HEK293 (cell line): ENCODE measurements at regions not wholly inside any gene's neighbourhood (a gene's known extent, or its start where the extent isn't known, plus 50 kb on each side); places are given as distances from the start of the nearest gene placed in this dataset.
A peak's percentile ranks its signal among the peaks of the same experiment; 100 is the strongest.

Experiments
- CTCF ChIA-PET: fragments of 350-600 bp; formaldehyde crosslinking; extraction: SDS; loops from one replicate; lab custom pipeline; 2021; ENCODE audit warnings: antibody characterized with exemption; lab: Yijun Ruan, JAX
- POLR2A ChIA-PET: fragments of 300-600 bp; formaldehyde crosslinking; extraction: SDS; loops from one replicate; lab custom pipeline; 2020; ENCODE audit warnings: antibody characterized with exemption, inconsistent platforms; lab: Yijun Ruan, JAX
- H3K27ac ChIP-seq: fragments of 200-500 bp; sonication (Bioruptor generic); 2 replicates; pipeline ENCODE4 v1.5.1; 2014; ENCODE audit warnings: low read depth, low read length, control low read depth, inconsistent platforms; ENCODE audit errors: extremely low read depth
- H3K36me3 ChIP-seq, 2 experiments: fragments of 200-500 bp in 1 of 2; sonication (Bioruptor generic) in 1 of 2; 1 replicate in 1 of 2; 2 replicates in 1 of 2; pipeline ENCODE4 v1.5.1; 2014 to 2017; ENCODE audit warnings: inconsistent platforms in 2 of 2, low read length in 2 of 2; ENCODE audit not compliant: control insufficient read depth in 2 of 2, insufficient read depth in 1 of 2
- H3K4me1 ChIP-seq: fragments of 200-500 bp; sonication (Bioruptor generic); 2 replicates; pipeline ENCODE4 v1.5.1; 2014; ENCODE audit warnings: mild to moderate bottlenecking, low read length, inconsistent platforms; ENCODE audit not compliant: control insufficient read depth, insufficient read depth
- H3K4me3 ChIP-seq: 2 replicates; pipeline ENCODE4 v1.5.1; 2011; ENCODE audit warnings: low read depth, mild to moderate bottlenecking, control low read depth, low read length, moderate library complexity
- H3K9me3 ChIP-seq: fragments of 200-500 bp; sonication (Bioruptor generic); 2 replicates; pipeline ENCODE4 v1.5.1; 2014; ENCODE audit warnings: low read depth, low read length, inconsistent platforms; ENCODE audit not compliant: control insufficient read depth, insufficient read depth
- CTCF ChIP-seq: fragments of 450-650 bp; formaldehyde crosslinking; IDR thresholded peaks from 2 replicates; pipeline ENCODE4 v1.5.1; 2016; ENCODE audit warnings: missing biosample characterization, missing genetic modification characterization
- ELK4 ChIP-seq: IDR thresholded peaks from 2 replicates; pipeline ENCODE4 v1.6.1; 2011; ENCODE audit warnings: mild to moderate bottlenecking, low read depth, low read length, borderline replicate concordance
- IKZF3 ChIP-seq: fragments of 450-650 bp; IDR thresholded peaks from 2 replicates; pipeline ENCODE4 v1.5.0; 2018; ENCODE audit warnings: missing biosample characterization, mild to moderate bottlenecking, missing genetic modification characterization, moderate library complexity
- PRDM10 ChIP-seq: fragments of 450-650 bp; formaldehyde crosslinking; IDR thresholded peaks from 2 replicates; pipeline ENCODE4 v1.5.1; 2016; ENCODE audit warnings: missing biosample characterization, missing genetic modification characterization
- TCF7L2 ChIP-seq: IDR thresholded peaks from 2 replicates; pipeline ENCODE4 v1.6.1; 2011; ENCODE audit warnings: low read depth, mild to moderate bottlenecking, inconsistent platforms, low read length, moderate library complexity, borderline replicate concordance
- ZBTB26 ChIP-seq: fragments of 450-650 bp; formaldehyde crosslinking; optimal IDR thresholded peaks from 2 replicates; pipeline ENCODE3; 2016; ENCODE audit warnings: missing biosample characterization, mild to moderate bottlenecking, missing genetic modification characterization
- ZNF184 ChIP-seq: fragments of 450-650 bp; IDR thresholded peaks from 2 replicates; pipeline ENCODE4 v1.5.1; 2018; ENCODE audit warnings: missing biosample characterization, mild to moderate bottlenecking, missing genetic modification characterization
- ZNF548 ChIP-seq: fragments of 450-650 bp; formaldehyde crosslinking; IDR thresholded peaks from 2 replicates; pipeline ENCODE4 v1.5.1; 2016; ENCODE audit warnings: missing biosample characterization, missing genetic modification characterization
- ZNF585B ChIP-seq: fragments of 450-650 bp; formaldehyde crosslinking; IDR thresholded peaks from 2 replicates; pipeline ENCODE4 v1.5.1; 2016; ENCODE audit warnings: missing biosample characterization, missing genetic modification characterization
- ZNF596 ChIP-seq: fragments of 450-650 bp; IDR thresholded peaks from 2 replicates; pipeline ENCODE4 v1.5.0; 2018; ENCODE audit warnings: missing biosample characterization, mild to moderate bottlenecking, missing genetic modification characterization, moderate library complexity
- ZNF624 ChIP-seq: fragments of 450-650 bp; formaldehyde crosslinking; IDR thresholded peaks from 2 replicates; pipeline ENCODE4 v1.5.1; 2017; ENCODE audit warnings: missing biosample characterization, missing genetic modification characterization
- ZNF626 ChIP-seq: fragments of 450-650 bp; sonication (Bioruptor Pico); formaldehyde crosslinking; IDR thresholded peaks from 2 replicates; pipeline ENCODE4 v1.5.1; 2018; ENCODE audit warnings: missing biosample characterization, missing genetic modification characterization, inconsistent platforms
- ZNF747 ChIP-seq: fragments of 450-650 bp; formaldehyde crosslinking; IDR thresholded peaks from 2 replicates; pipeline ENCODE4 v1.5.1; 2016; ENCODE audit warnings: missing biosample characterization, missing genetic modification characterization
- ZNF777 ChIP-seq: fragments of 450-650 bp; formaldehyde crosslinking; IDR thresholded peaks from 2 replicates; pipeline ENCODE4 v1.5.1; 2017; ENCODE audit warnings: missing biosample characterization, missing genetic modification characterization, borderline replicate concordance
- ZNF792 ChIP-seq: fragments of 450-650 bp; formaldehyde crosslinking; IDR thresholded peaks from 2 replicates; pipeline ENCODE4 v1.5.1; 2016; ENCODE audit warnings: missing biosample characterization, missing genetic modification characterization

- TF ChIP-seq ZNF548 (tag by site-specific recombination) (no peak), IKZF3 (tag by site-specific recombination) (no peak), ELK4 (no peak), PRDM10 (tag by site-specific recombination) (peak; percentile 61), TCF7L2 (no peak), ZBTB26 (tag by site-specific recombination) (no peak), ZNF777 (tag by site-specific recombination) (no peak), ZNF184 (tag by site-specific recombination) (no peak)
- TF ChIP-seq, all 188 proteins: peak for 1
- Histone ChIP-seq H3K9me3 (no peaks in the 10 kb centered on the region), H3K27ac (no peak overlapping the region), H3K4me3 (no peak overlapping the region), H3K36me3 (no peaks in the 10 kb centered on the region), H3K4me1 (peaks cover 9% of the 10 kb centered on the region)
- CTCF ChIA-PET: interaction anchor here (0.7 to 7.1 kb wide), 8 partner anchors 84 to 481 kb away, joined by 3 to 209 read pairs (median 5); no protein-coding TSS in a partner anchor
- POLR2A ChIA-PET: no interaction called here
These were observed 112.8 kb downstream of the DAD1 start for GRCh38 chr14:22476005-22476751.

- H3K4me1 ChIP-seq: peaks cover 9% of the 10 kb centered on the region
- H3K9me3 ChIP-seq: no peaks in the 10 kb centered on the region
- TF ChIP-seq CTCF (tag by site-specific recombination) (no peak), ZNF792 (tag by site-specific recombination) (no peak), ZNF626 (tag by site-specific recombination) (no peak), ZNF624 (tag by site-specific recombination) (no peak), ZNF747 (tag by site-specific recombination) (no peak), ZNF596 (tag by site-specific recombination) (no peak), ZNF585B (tag by site-specific recombination) (no peak)
- POLR2A ChIA-PET: no interaction called here
- no peaks in the 10 kb centered on the region for H3K36me3 ChIP-seq
- H3K4me3 ChIP-seq: no peak overlapping the region
- CTCF ChIA-PET: interaction anchor here (0.6 to 7.1 kb wide), 3 partner anchors 82 to 155 kb away, joined by 3 to 209 read pairs (median 6); no protein-coding TSS in a partner anchor
- no peak overlapping the region for H3K27ac ChIP-seq
These were observed 113.6 kb downstream of the DAD1 start for GRCh38 chr14:22475381-22475780.
